ENCODE measurements at regions not wholly inside any gene's neighbourhood (a gene's known extent, or its start where the extent isn't known, plus 50 kb on each side); places are given as distances from the start of the nearest gene placed in this dataset.

GRCh38 chr7:340979-341694 lies 51.2 kb downstream of the FOXL3 start:
- no peak for DNase-seq

GRCh38 chr7:341841-342638 lies 52.1 kb downstream of the FOXL3 start:
- no peak for DNase-seq

- no peak for DNase-seq
These were observed 52.8 kb downstream of the FOXL3 start for GRCh38 chr7:342681-343216.

- no peak for DNase-seq
These were observed 53.4 kb downstream of the FOXL3 start for GRCh38 chr7:343227-343822.

- no peak for DNase-seq
These were observed 54.1 kb downstream of the FOXL3 start for GRCh38 chr7:343864-344607.

GRCh38 chr7:344608-344994 lies 54.6 kb downstream of the FOXL3 start:
- DNase-seq, result no peak

GRCh38 chr7:346116-346898 lies 56.3 kb downstream of the FOXL3 start:
- no peak for DNase-seq

- no peak for DNase-seq
These were observed 57.1 kb downstream of the FOXL3 start for GRCh38 chr7:347001-347590.

- no peak for DNase-seq
These were observed 57.9 kb downstream of the FOXL3 start for GRCh38 chr7:347644-348479.

- no peak for DNase-seq
These were observed 58.5 kb downstream of the FOXL3 start for GRCh38 chr7:348480-348844.

GRCh38 chr7:348962-349743 lies 59.2 kb downstream of the FOXL3 start:
- no peak for DNase-seq

- no peak for DNase-seq
These were observed 61.3 kb downstream of the FOXL3 start for GRCh38 chr7:351256-351655.

- no peak for DNase-seq
These were observed 61.9 kb downstream of the FOXL3 start for GRCh38 chr7:351681-352480.

- DNase-seq, result no peak
These were observed 63.9 kb downstream of the FOXL3 start for GRCh38 chr7:353746-354325.

GRCh38 chr7:354597-355470 lies 64.9 kb downstream of the FOXL3 start:
- no peak for DNase-seq

GRCh38 chr7:355568-355967 lies 65.6 kb downstream of the FOXL3 start:
- DNase-seq, result no peak

- DNase-seq, result no peak
These were observed 66.1 kb downstream of the FOXL3 start for GRCh38 chr7:356087-356486.

Data from fibroblast of skin of abdomen (primary cell).